ENCODE measurements at regions not wholly inside any gene's neighbourhood (a gene's known extent, or its start where the extent isn't known, plus 50 kb on each side); places are given as distances from the start of the nearest gene placed in this dataset.

- DNase-seq = no peak
Measured at GRCh38 chr12:67370979-67371378, 101.8 kb downstream of the CAND1 start.

DNA sequence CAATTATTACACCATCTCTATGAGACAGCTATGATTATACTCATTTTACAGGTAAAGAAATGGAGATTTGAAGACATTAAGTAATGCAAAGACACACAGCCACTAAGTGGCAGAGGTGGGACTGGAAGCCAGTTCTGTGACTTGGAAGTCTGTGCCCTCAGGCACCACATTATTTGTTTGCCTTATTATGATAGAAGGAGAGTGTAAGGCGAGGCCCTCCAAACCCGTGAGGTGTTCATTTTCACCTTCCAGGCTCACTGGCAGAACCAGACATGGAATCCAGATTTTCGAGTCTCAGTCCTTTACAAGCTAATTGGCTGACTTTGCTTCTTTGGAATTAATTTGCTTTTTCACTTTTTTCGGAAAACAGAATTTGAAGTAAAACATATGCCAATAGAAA lies 107.9 kb downstream of the CAND1 start:
- no peak for DNase-seq

DNA sequence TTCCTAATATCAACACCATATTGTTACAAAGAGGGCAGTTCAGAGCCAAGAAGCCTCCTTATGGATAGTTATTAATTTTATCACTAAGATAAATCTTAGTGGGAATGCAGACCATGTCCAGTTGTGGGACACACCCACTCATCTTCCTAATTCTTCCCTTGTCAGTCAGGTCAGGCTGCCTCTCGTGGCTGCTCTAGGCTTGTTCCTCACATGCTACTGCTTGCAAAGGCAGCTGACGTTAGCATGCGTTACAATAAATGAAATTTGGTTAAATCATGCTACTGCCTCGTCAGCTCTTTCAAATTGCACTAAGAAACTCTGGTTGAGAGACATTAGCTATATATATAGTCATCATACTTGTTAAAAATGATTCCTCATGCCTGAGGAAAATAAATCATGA lies 108.4 kb downstream of the CAND1 start:
- no peak for DNase-seq

GRCh38 chr12:67382241-67382871 lies 113.2 kb downstream of the CAND1 start:
- DNase-seq = no peak

- DNase-seq = no peak
Measured at GRCh38 chr12:67386869-67387565, 117.9 kb downstream of the CAND1 start.

GRCh38 chr12:67388331-67389138 lies 119.4 kb downstream of the CAND1 start:
- no peak for DNase-seq

DNA sequence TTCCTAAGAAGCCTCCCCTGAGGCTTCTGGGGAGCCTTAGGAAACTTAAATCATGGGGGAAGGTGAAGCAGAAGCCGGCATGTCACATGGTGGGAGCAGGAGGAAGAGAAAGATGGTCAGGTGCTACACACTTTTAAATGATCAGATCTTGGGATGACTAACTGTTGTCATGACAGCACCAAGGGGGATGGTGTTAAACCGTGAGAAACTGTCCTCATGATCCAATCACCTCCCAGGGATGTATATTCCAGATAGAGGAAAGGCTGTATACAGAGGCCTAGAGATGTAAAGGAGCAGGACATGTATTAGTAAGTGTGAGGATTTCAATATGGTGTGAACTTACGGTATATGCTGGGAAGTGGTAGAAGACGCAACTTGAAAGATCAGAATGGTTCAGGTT lies 121.1 kb downstream of the CAND1 start:
- DNase-seq = no peak

GRCh38 chr12:67391034-67391433 lies 121.9 kb downstream of the CAND1 start:
- no peak for DNase-seq

DNA sequence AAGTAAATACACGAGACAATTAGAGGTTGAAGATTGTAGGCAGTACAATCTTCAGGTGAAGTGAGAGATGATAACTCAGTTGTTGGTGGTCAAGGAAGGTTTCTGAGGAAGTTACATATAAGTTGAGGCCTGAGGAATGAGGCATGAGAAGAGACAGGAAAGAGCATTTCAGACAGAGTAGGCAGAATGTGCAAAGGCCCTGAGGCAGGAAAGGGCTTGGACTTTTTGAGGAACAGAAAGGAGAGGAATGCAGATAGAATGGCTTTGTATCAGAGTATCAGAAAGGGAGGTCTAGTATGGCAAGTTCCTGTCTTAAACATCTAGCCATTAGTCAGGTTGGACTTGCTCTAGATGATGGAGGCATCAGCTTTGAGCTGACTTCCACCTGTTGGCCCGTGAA lies 122.5 kb downstream of the CAND1 start:
- DNase-seq = no peak

- DNase-seq = no peak
Measured at GRCh38 chr12:67394550-67394949, 125.4 kb downstream of the CAND1 start.

DNA sequence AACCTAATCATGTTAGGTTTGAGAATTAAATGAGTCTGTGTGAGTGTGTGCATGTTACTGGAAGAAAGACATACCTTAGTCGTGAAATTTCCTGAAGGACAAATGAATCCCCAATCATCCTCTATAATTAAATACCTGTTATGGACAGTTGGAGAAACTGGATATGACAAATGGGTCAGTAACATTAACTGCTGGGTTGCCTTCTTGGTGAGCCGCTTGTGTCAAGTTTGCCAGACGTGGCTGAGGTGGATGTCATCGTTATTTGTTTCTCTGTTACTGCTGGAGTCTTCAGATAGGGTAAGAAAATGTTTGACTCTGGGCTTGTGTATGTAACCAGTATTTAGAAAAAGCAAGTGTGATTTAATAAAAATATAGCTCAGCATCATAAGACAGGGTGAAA lies 131.6 kb downstream of the CAND1 start:
- no peak for DNase-seq

DNA sequence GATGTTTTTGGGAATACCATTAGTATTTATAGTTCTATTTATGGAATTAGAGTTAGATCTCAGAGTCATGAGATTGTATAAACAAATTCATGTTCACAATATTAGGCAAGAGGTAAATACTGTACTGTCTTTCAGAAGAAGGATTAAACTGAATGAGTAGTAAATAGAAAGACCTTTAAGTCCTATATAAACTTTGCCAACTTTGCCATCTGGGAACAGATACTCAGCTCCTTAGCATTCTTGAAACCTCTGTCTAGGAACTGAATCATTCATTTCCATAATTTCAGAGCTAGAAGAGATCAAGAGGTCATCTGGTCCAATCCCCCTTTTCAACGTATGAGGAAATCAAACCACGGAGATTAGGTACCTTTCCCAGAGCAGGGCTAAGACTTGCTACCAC lies 141.1 kb downstream of the CAND1 start:
- DNase-seq = no peak

DNA sequence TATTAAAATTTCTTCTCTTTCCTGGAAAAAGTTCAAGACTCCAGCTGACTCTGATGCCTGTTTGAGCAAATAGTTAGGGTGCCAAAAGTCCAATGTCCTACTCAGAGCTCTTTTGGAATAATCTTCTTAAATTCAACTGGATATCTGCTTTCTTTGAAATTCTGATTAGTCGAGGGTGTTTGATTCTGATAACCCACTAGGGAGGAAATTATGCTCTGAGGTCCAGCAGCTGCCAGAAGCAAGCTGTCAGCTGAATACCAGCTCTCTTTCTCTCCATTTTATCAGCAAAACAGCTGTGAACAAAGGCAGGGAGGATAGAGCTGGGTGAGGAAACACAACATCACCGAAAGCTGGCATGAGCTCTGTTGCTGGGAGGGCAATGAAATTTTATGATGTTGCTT lies 141.5 kb downstream of the CAND1 start:
- no peak for DNase-seq

- no peak for DNase-seq
Measured at GRCh38 chr12:67411562-67411961, 142.4 kb downstream of the CAND1 start.

GRCh38 chr12:67413577-67413976 lies 144.4 kb downstream of the CAND1 start:
- DNase-seq = no peak

DNA sequence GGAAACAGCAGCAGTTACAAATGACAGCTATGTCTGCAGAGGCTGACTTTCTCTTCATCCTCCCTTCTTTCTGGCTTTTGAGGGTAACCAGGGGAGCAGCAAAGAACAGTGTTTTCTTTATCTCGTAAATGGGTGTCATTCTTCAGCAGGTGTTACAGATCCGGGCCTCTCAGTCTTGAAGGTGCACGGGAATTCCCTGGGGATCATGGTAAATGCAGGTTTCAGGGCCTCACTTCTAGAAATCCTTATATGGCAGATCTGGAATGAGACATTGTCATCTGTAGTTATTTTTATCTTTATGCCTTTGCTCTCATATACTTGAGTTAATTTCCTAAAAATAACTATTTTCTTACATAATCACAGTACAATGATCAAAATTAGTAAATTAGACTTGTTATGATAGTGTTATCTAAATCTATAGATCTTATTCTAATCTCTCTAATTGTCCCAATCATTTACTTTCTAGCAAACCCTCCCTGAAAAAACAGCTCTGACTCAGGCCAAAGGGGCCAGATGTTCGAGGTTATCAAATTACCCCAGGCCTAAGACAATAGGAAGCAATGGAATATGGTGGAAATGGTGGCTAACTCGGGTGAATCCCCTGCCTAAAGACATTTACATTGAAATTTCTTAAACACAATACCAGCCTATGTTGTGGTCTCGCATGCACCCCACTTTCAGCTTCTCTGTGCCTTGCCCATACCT lies 145.0 kb downstream of the CAND1 start:
- no peak for DNase-seq

- no peak for DNase-seq
Measured at GRCh38 chr12:67415473-67415872, 146.3 kb downstream of the CAND1 start.

GRCh38 chr12:67419810-67420209 lies 150.7 kb downstream of the CAND1 start:
- no peak for DNase-seq

- no peak for DNase-seq
Measured at GRCh38 chr12:67420506-67420905, 151.3 kb downstream of the CAND1 start.

GRCh38 chr12:67422081-67422480 lies 152.9 kb downstream of the CAND1 start:
- DNase-seq = no peak

- no peak for DNase-seq
Measured at GRCh38 chr12:67424784-67425183, 155.6 kb downstream of the CAND1 start.

- DNase-seq = no peak
Measured at GRCh38 chr12:67425394-67425793, 156.2 kb downstream of the CAND1 start.

DNA sequence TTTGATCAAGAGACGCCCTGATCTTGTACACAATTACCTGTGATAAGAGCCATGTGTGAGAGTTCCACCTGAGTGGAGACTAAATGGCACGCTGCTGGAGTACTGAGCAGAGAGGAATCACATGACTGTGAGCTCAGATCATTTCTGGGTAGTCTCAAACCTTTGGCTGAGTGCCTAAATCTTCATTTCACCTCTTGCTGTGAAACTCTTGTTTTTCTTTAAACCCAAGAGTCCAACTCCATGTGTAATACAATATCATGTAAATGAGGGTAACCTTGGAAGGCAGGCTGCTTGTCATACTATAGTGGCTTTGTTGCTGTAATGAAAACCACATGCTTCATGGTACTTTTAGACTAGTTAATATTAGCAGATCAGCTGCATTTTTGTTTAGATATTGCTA lies 156.9 kb downstream of the CAND1 start:
- DNase-seq = no peak
